ENCODE measurements at regions not wholly inside any gene's neighbourhood (a gene's known extent, or its start where the extent isn't known, plus 50 kb on each side); places are given as distances from the start of the nearest gene placed in this dataset.

- Mint-ChIP-seq H3K36me3 (peaks cover 6 to 14% of the 10 kb centered on the region in 2 donors), H3K9me3 (peaks cover 5 to 22% (median 10%) of the 10 kb centered on the region in 7 donors), H3K27me3 (peaks cover 6 to 12% (median 7%) of the 10 kb centered on the region in 3 donors), H3K27ac (no peak overlapping the region), H3K4me3 (no peak overlapping the region), H3K4me1 (no peaks in the 10 kb centered on the region)
- no peak for DNase-seq
- no peak for ATAC-seq (ENCODE audit: low read depth in 2 of 2)
These were observed 92.7 kb upstream of the KLF12 start for GRCh38 chr13:74226791-74227475.

- peaks cover 0 to 3% of the 10 kb centered on the region in 2 donors for H3K36me3 Mint-ChIP-seq
- no peaks in the 10 kb centered on the region for H3K4me1 Mint-ChIP-seq
- ATAC-seq (ENCODE audit: low read depth in 2 of 2) = no peak
- no peak for DNase-seq
- no peak overlapping the region for H3K4me3 Mint-ChIP-seq
- H3K27me3 Mint-ChIP-seq = peaks cover 6 to 14% (median 7%) of the 10 kb centered on the region in 3 donors
- peaks cover 0 to 2% (median 0%) of the 10 kb centered on the region in 7 donors for H3K9me3 Mint-ChIP-seq
- no peak overlapping the region for H3K27ac Mint-ChIP-seq
These were observed 87.5 kb upstream of the KLF12 start for GRCh38 chr13:74221752-74222151.

DNA sequence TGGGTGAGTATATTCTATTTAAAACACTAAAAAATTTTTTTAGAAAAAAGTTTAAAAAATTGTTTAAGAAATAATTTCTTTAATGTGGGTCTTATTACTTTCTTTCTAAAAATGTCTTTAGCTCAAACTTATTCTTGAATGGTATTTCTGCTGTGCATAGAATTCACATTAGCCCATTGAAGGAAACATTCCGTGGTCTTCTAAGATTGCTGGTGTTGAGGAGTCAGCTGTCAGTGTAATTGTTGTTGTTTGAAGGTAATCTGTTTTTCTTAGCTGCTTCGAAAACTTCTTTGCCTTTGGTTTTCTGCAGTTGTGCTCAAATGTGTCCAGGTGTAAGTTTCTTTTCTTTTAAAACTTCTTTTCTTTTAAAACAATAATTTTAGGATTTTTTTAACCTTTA lies 85.4 kb upstream of the KLF12 start:
- Mint-ChIP-seq H3K27me3 (peaks cover 6 to 14% (median 14%) of the 10 kb centered on the region in 3 donors), H3K4me3 (no peak overlapping the region), H3K36me3 (peaks cover 0 to 3% of the 10 kb centered on the region in 2 donors), H3K27ac (no peak overlapping the region), H3K4me1 (no peaks in the 10 kb centered on the region), H3K9me3 (peaks cover 0 to 2% (median 0%) of the 10 kb centered on the region in 7 donors)
- ATAC-seq (ENCODE audit: low read depth in 2 of 2) (no peak), DNase-seq (no peak)

- no peak overlapping the region for H3K27ac Mint-ChIP-seq
- peaks cover 0 to 4% (median 0%) of the 10 kb centered on the region in 3 donors for H3K4me1 Mint-ChIP-seq
- H3K36me3 Mint-ChIP-seq = peaks cover 0 to 3% of the 10 kb centered on the region in 2 donors
- no peaks in the 10 kb centered on the region for H3K9me3 Mint-ChIP-seq
- no peak for DNase-seq
- no peak overlapping the region for H3K4me3 Mint-ChIP-seq
- ATAC-seq (ENCODE audit: low read depth in 2 of 2) = no peak
- peaks cover 5 to 15% (median 10%) of the 10 kb centered on the region in 3 donors for H3K27me3 Mint-ChIP-seq
These were observed 84.1 kb upstream of the KLF12 start for GRCh38 chr13:74218291-74218690.

GRCh38 chr13:74217811-74218210 lies 83.6 kb upstream of the KLF12 start:
- H3K9me3 Mint-ChIP-seq = no peaks in the 10 kb centered on the region
- no peak overlapping the region for H3K27ac Mint-ChIP-seq
- peaks cover 0 to 3% of the 10 kb centered on the region in 2 donors for H3K36me3 Mint-ChIP-seq
- peaks cover 0 to 4% (median 0%) of the 10 kb centered on the region in 3 donors for H3K4me1 Mint-ChIP-seq
- H3K27me3 Mint-ChIP-seq = peaks cover 5 to 15% (median 10%) of the 10 kb centered on the region in 3 donors
- ATAC-seq (ENCODE audit: low read depth in 2 of 2) = no peak
- no peak for DNase-seq
- H3K4me3 Mint-ChIP-seq = no peak overlapping the region

DNA sequence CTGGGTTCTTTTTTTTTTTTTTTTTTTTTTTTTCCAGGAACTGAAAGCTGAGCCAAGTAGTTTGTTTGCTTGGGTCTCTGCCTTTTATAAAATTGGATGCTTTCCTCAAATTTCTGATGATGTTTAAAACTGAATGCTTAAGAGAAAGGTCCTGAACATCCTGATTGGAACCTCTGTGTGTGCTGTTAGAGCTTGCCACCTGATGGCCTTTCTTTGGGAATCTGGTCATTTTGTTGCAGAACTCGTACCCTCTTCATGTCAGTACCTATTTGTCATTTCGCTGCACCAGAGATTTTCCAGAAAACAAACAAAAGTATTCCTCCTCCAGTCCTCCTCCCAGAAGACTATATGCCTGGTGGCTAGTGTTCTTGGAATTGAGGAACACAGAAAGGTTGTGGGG lies 81.2 kb upstream of the KLF12 start:
- no peak overlapping the region for H3K27ac Mint-ChIP-seq
- DNase-seq = no peak
- peaks cover 0 to 4% (median 0%) of the 10 kb centered on the region in 3 donors for H3K4me1 Mint-ChIP-seq
- no peak overlapping the region for H3K4me3 Mint-ChIP-seq
- peaks cover 5 to 21% (median 11%) of the 10 kb centered on the region in 3 donors for H3K27me3 Mint-ChIP-seq
- ATAC-seq (ENCODE audit: low read depth in 2 of 2) = no peak
- H3K36me3 Mint-ChIP-seq = peaks cover 0 to 3% of the 10 kb centered on the region in 2 donors
- no peaks in the 10 kb centered on the region for H3K9me3 Mint-ChIP-seq

GRCh38 chr13:74214321-74214720 lies 80.1 kb upstream of the KLF12 start:
- H3K27me3 Mint-ChIP-seq = peaks cover 5 to 21% (median 7%) of the 10 kb centered on the region in 3 donors

GRCh38 chr13:74210693-74211393 lies 76.6 kb upstream of the KLF12 start:
- no peak for DNase-seq
- Mint-ChIP-seq H3K36me3 (no peaks in the 10 kb centered on the region), H3K4me3 (no peak overlapping the region), H3K27me3 (peaks cover 4 to 35% (median 19%) of the 10 kb centered on the region in 3 donors), H3K4me1 (peaks cover 0 to 4% (median 0%) of the 10 kb centered on the region in 3 donors), H3K9me3 (peaks cover 0 to 11% (median 0%) of the 10 kb centered on the region in 7 donors), H3K27ac (no peak overlapping the region)
- ATAC-seq (ENCODE audit: low read depth in 2 of 2) = no peak

More at GRCh38 chr13:74214321-74214720, 80.1 kb upstream of the KLF12 start:
- Mint-ChIP-seq H3K36me3 (peaks cover 0 to 3% of the 10 kb centered on the region in 2 donors), H3K4me1 (peaks cover 0 to 4% (median 0%) of the 10 kb centered on the region in 3 donors), H3K4me3 (no peak overlapping the region), H3K27ac (no peak overlapping the region), H3K9me3 (no peaks in the 10 kb centered on the region)
- ATAC-seq (ENCODE audit: low read depth in 2 of 2) = no peak
- no peak for DNase-seq

DNA sequence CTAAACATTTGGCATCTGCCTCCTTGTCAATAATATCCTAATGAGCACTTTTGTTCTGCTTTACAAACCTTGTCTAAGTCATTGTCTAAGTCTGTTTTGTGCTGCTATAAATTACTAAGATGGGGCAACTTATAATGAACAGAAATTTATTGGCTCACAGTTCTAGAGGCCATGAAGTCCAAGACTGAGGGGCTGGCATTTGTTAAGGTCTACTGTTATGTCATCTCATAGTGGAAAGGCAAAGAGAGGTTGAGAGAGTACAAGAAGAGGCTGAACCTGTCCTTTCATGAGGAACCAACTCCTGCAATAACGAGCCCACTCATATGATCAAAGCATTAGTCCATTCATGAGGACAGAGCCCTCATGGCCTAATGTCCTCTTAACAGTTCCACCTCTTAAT lies 72.7 kb upstream of the KLF12 start:
- Mint-ChIP-seq H3K9me3 (peaks cover 0 to 11% (median 0%) of the 10 kb centered on the region in 7 donors), H3K4me1 (no peaks in the 10 kb centered on the region), H3K4me3 (no peak overlapping the region), H3K36me3 (no peaks in the 10 kb centered on the region), H3K27ac (no peak overlapping the region), H3K27me3 (peaks cover 8 to 30% (median 22%) of the 10 kb centered on the region in 3 donors)
- DNase-seq (no peak), ATAC-seq (ENCODE audit: low read depth in 2 of 2) (no peak)

DNA sequence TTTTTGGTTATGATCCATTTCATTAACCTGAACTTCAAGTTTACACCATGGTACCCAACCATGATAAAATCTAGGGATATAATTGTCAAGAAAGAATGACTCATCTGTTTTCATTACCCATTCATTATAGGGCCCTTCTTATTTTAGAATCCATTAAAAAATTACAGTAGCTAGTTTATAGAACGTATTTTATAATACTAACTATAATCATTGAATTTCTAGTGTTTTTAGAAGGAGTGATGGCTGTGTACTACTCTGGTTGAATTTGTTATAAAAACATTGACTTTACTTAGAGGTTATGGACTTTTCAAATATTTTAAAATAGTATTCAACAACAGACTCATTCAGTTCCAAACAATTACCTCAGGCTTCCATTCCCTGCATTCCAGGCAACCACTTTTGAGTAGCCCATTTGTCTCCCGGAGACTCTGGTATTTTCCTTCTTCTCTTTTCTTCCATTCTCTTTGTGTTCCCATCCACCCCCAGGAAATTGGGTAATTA lies 71.9 kb upstream of the KLF12 start:
- no peaks in the 10 kb centered on the region for H3K36me3 Mint-ChIP-seq
- no peak overlapping the region for H3K4me3 Mint-ChIP-seq
- H3K4me1 Mint-ChIP-seq = no peaks in the 10 kb centered on the region
- DNase-seq (no peak), ATAC-seq (ENCODE audit: low read depth in 2 of 2) (no peak)
- H3K27me3 Mint-ChIP-seq = peaks cover 8 to 28% (median 28%) of the 10 kb centered on the region in 3 donors
- peaks cover 0 to 11% (median 0%) of the 10 kb centered on the region in 7 donors for H3K9me3 Mint-ChIP-seq
- H3K27ac Mint-ChIP-seq = peak overlapping the region in 1 of 6 donors; percentile 41

GRCh38 chr13:74205313-74205690 lies 71.1 kb upstream of the KLF12 start:
- H3K27ac Mint-ChIP-seq = no peak overlapping the region
- no peak overlapping the region for H3K4me3 Mint-ChIP-seq
- ATAC-seq (ENCODE audit: low read depth in 2 of 2) (no peak), DNase-seq (no peak)
- H3K9me3 Mint-ChIP-seq = peaks cover 0 to 11% (median 0%) of the 10 kb centered on the region in 7 donors
- no peaks in the 10 kb centered on the region for H3K4me1 Mint-ChIP-seq
- H3K36me3 Mint-ChIP-seq = no peaks in the 10 kb centered on the region
- peaks cover 12 to 31% (median 27%) of the 10 kb centered on the region in 3 donors for H3K27me3 Mint-ChIP-seq

DNA sequence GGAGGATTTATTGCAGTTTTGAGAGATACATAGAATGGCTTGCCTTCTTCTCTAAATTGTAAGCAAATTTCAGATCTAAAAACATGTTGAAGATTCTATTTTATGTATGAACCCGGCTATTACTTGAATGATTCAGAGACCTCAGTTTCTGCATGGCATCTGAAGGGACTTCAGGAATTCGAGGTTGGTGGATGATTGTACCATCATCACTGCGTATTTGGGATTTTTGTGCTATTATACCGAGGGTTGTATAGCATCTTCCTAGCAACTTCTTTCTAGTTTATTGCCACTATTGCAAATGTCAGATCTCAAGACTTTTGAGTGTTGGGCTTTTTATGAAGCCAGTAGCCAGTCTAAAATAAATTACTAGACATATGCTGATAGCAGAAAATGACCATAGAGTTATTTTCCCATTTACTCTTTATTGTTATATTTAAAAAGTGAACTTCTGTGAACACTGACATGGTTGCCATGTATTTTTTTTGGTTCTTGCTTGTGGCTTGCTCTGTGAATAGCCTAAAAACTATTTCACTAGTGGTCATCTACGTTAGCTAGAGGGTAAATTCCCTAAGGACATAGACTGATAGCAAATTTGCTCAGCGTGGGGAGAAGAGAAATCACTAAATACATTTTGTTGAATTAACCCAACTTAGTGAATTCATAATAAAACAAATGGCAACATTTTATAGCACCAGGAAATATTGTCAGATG lies 70.6 kb upstream of the KLF12 start:
- H3K36me3 Mint-ChIP-seq = no peaks in the 10 kb centered on the region
- H3K27ac Mint-ChIP-seq = no peak overlapping the region
- DNase-seq = no peak
- H3K9me3 Mint-ChIP-seq = peaks cover 0 to 11% (median 0%) of the 10 kb centered on the region in 7 donors
- H3K4me3 Mint-ChIP-seq = no peak overlapping the region
- peaks cover 12 to 36% (median 33%) of the 10 kb centered on the region in 3 donors for H3K27me3 Mint-ChIP-seq
- no peaks in the 10 kb centered on the region for H3K4me1 Mint-ChIP-seq
- no peak for ATAC-seq (ENCODE audit: low read depth in 2 of 2)

- H3K27me3 Mint-ChIP-seq = peaks cover 12 to 35% (median 33%) of the 10 kb centered on the region in 3 donors
- no peak overlapping the region for H3K4me3 Mint-ChIP-seq
- ATAC-seq (ENCODE audit: low read depth in 2 of 2) = no peak
These were observed 69.4 kb upstream of the KLF12 start for GRCh38 chr13:74203576-74203975.

More at GRCh38 chr13:74203576-74203975, 69.4 kb upstream of the KLF12 start:
- Mint-ChIP-seq H3K36me3 (no peaks in the 10 kb centered on the region), H3K9me3 (peaks cover 0 to 11% (median 0%) of the 10 kb centered on the region in 7 donors), H3K4me1 (no peaks in the 10 kb centered on the region), H3K27ac (no peak overlapping the region)
- no peak for DNase-seq
